Ovary (tissue), 7 donors: ENCODE measurements at regions not wholly inside any gene's neighbourhood (a gene's known extent, or its start where the extent isn't known, plus 50 kb on each side); places are given as distances from the start of the nearest gene placed in this dataset.

ENCODE experiments used
- DNase-seq, 5 donors: peaks; one replicate each; pipeline ENCODE4 v3.0.0-alpha.2; 2019 to 2020
- H3K27ac ChIP-seq, 2 donors: fragments of 200-600 bp; one replicate each; pipeline versions ENCODE4 v1.5.1 to v1.8.0; 2019 to 2022
- H3K27me3 ChIP-seq: fragments of 200-600 bp; one replicate; pipeline ENCODE4 v1.8.0; 2022
- H3K36me3 ChIP-seq: fragments of 200-600 bp; sonication (generic); one replicate; pipeline ENCODE4 v1.5.1; 2019
- H3K4me1 ChIP-seq: one replicate; pipeline ENCODE4 v1.8.1; 2013; ENCODE audit warnings: mild to moderate bottlenecking, moderate library complexity; ENCODE audit not compliant: insufficient read depth
- H3K4me3 ChIP-seq: fragments of 200-600 bp; sonication (generic); one replicate; pipeline ENCODE4 v1.5.1; 2017
- H3K9me3 ChIP-seq, 2 donors: fragments of 200-600 bp in 1 of 2; sonication (generic) in 1 of 2; one replicate each; pipeline versions ENCODE4 v1.5.1 to v1.8.1; 2013 to 2019; ENCODE audit warnings: mild to moderate bottlenecking in 1 of 2, moderate library complexity in 1 of 2
- EP300 ChIP-seq: sonication (generic); formaldehyde crosslinking; IDR thresholded peaks from one replicate; pipeline ENCODE4 v1.6.1; 2017; ENCODE audit warnings: antibody characterized with exemption
- POLR2A ChIP-seq: fragments of 450-650 bp; IDR thresholded peaks from one replicate; pipeline ENCODE4 v1.6.1; 2017; ENCODE audit warnings: antibody characterized with exemption, mild to moderate bottlenecking, moderate library complexity
- WGBS, 3 donors: extraction: QIAGEN DNeasy Blood & Tissue Kit in 1 of 3; methylation state at CpG; one replicate each; pipeline versions ENCODE4 v1.1.5 to v1.1.7; 2013 to 2017; 5-methylcytosine and 5-hydroxymethylcytosine counted together
- intact Hi-C, 4 donors: fragments of 100-400 bp; cut with DNase I; formaldehyde crosslinking; loops; one replicate each; pipeline versions ENCODE4 v1.11.0 to v1.15.1; 2022 to 2023
- TF ChIP-seq, protein P1 (sequence below), 3 donors: fragments of 450-650 bp in 2 of 3; fragments of 200-600 bp in 1 of 3; IDR thresholded peaks; one replicate each; pipeline versions ENCODE4 v1.5.1 to v1.8.0; 2016 to 2022; ENCODE audit warnings: antibody characterized with exemption in 3 of 3, mild to moderate bottlenecking in 1 of 3
- donor health status: DM: no; HTN: no; CAD: no; lungs with moderate emphysema.
- donor health status: DM: no; HTN: no; CAD: no.
- donor health status: Bipolar disorder and iron deficiency.
- donor health status: DM: no; HTN: no; CAD: no.
- donor health status: DM: yes; HTN: yes; CAD: no.

DNA sequence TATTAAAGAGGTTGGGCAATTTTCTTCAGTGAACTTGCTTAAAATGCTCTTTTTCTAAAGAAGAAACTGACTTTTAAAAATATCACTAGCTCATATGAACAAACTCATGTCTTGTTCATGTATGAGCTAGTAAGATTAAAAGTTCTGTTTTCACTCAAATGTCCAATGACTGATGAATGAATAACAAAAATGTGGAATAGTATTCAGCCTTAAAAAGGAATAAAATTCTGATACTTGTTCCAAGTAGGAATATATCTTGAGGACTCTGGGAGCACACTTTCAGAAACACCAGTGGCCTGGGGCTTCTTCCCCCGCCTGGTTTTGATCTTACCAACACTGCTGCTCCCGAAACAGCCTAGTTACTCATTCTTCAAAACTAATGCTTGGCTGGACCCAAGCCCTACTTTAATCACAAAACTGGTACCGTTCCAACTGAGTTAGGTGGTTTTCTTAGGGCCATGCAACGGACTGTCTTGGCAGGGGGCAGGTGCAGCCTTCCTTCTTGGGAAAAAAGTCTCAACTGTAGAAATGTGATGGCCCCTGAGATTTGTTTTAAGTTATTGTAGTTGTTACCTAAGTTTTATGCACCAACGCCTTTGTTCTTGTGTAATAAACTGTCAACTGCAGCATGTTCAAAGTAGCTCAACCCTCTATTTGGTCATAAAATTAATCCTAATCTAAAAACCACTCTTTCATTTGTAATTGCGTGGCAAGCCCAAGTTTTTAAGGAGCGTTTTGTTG is 116.0 kb downstream of the ETS2 start:
- 59 to 63% (median 62%) methylated on average over 7 of the region's 7 CpGs for WGBS, 3 donors
- no peak for TF ChIP-seq POLR2A
- TF ChIP-seq, protein P1, sequence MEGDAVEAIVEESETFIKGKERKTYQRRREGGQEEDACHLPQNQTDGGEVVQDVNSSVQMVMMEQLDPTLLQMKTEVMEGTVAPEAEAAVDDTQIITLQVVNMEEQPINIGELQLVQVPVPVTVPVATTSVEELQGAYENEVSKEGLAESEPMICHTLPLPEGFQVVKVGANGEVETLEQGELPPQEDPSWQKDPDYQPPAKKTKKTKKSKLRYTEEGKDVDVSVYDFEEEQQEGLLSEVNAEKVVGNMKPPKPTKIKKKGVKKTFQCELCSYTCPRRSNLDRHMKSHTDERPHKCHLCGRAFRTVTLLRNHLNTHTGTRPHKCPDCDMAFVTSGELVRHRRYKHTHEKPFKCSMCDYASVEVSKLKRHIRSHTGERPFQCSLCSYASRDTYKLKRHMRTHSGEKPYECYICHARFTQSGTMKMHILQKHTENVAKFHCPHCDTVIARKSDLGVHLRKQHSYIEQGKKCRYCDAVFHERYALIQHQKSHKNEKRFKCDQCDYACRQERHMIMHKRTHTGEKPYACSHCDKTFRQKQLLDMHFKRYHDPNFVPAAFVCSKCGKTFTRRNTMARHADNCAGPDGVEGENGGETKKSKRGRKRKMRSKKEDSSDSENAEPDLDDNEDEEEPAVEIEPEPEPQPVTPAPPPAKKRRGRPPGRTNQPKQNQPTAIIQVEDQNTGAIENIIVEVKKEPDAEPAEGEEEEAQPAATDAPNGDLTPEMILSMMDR (IDR thresholded peaks at IDR 0.05): no peak
- TF ChIP-seq EP300: no peak
- no peaks in the 10 kb centered on the region for H3K36me3 ChIP-seq
- DNase-seq: no peak
- no peaks in the 10 kb centered on the region for H3K9me3 ChIP-seq
- intact Hi-C loops: loop anchor here in 1 of 4 donors (10.0 kb wide), 2 partner anchors 167 to 193 kb away; no protein-coding TSS in a partner anchor
- peaks cover 8% of the 10 kb centered on the region for H3K4me1 ChIP-seq
- no peaks in the 10 kb centered on the region for H3K27me3 ChIP-seq
- peak overlapping the region; percentile 73 to 80 for H3K27ac ChIP-seq
- no peak overlapping the region for H3K4me3 ChIP-seq

DNA sequence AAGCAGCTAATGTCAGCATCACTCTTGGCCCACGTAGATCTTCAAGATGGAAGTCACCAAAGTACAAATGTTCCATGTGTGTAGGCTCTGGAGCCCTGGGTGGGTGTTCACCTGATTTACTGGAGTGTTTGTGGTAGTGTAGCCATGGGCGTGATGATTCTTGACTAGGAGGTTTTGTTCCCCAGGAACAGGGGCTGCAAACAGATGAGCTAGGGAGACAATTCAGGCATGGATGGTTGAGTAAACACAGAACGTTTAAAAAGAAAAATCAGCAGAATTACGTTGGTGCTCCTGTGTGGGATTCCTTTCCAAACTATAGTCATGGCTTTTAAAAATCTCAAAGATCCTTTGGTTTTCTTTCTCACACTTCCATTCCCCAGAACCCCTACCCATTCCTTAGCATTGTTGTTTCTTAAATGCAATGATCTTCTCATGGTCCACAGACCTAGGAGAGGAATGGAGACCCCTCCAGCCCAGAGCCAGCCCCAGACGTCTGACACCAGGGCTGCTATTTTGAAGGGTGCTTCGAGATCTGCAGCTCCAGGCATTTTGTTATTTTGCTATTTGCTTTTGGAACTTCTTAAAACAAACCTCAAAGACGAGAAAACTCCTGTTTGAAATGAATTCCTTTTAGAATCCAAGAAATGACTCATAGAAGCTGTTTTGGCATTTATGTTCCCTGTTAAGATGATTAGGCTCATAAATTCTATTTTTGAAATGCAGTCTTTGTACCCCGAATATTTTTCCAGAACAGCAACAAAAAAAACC is 115.1 kb downstream of the ETS2 start:
- 10 to 18% (median 12%) methylated on average over 8 of the region's 8 CpGs for WGBS, 3 donors
- TF ChIP-seq POLR2A (no peak), EP300 (no peak)
- TF ChIP-seq, protein P1 (IDR thresholded peaks at IDR 0.05): no peak
- intact Hi-C loops: loop anchor here in 1 of 4 donors (10.0 kb wide), 2 partner anchors 166 to 194 kb away; no protein-coding TSS in a partner anchor
- DNase-seq: peak in 3 of 5 donors; percentile 46 to 53 (median 51)
- no peaks in the 10 kb centered on the region for H3K27me3 ChIP-seq
- H3K9me3 ChIP-seq: no peaks in the 10 kb centered on the region
- H3K4me3 ChIP-seq: no peak overlapping the region
- no peaks in the 10 kb centered on the region for H3K36me3 ChIP-seq
- peaks cover 6% of the 10 kb centered on the region for H3K4me1 ChIP-seq
- peak overlapping the region; percentile 73 to 80 for H3K27ac ChIP-seq

DNA sequence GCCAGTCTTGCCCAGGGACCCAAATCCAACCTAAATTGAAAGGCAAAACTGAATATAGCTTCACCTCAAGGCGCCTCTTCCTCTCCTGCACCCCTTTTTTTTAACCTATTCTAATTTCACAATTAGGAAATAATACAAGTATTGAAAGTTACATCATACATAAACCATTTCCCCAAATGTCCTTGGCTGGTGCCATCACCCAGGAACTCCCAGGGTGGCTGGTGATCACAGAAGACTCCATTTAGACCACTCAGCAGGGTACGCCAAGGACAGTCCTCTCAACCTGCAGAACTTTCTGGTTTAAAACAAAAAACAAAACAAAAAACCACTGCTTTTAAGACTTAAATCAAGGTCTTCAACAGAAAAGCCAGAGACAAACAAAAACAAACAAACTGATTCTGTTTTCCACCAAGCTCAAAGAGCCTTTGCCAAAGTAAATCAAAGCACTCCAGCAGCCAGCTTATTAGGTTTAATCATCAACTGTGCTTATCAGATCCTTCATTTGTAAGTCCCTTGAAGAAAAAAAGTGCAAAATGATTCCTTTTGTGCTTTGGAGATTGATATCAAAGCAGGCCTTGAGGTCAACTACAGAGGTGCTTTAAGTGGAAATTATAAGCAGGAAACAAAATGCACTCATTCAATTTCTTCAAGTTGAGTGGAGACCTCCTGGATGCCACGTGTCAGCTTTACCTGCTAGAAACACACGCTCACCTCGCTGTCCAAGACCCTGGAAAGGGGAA is 113.0 kb downstream of the ETS2 start:
- H3K36me3 ChIP-seq: no peaks in the 10 kb centered on the region
- 90 to 95% (median 94%) methylated on average over 5 of the region's 5 CpGs for WGBS, 3 donors
- no peak overlapping the region for H3K4me3 ChIP-seq
- no peak for DNase-seq
- no peak for TF ChIP-seq EP300
- TF ChIP-seq, protein P1 (IDR thresholded peaks at IDR 0.05): no peak
- no peak for TF ChIP-seq POLR2A
- peak overlapping the region in 1 of 2 donors; percentile 31 for H3K27ac ChIP-seq
- intact Hi-C loops: loop anchor here in 2 of 4 donors (5.0 to 10.0 kb wide), 4 partner anchors 94 to 206 kb away; partner anchors contain the start of gene ETS2 (in 1 of the 2)
- H3K27me3 ChIP-seq: no peaks in the 10 kb centered on the region
- H3K9me3 ChIP-seq: no peaks in the 10 kb centered on the region
- peaks cover 14% of the 10 kb centered on the region for H3K4me1 ChIP-seq
